Body of pancreas (tissue), 4 donors: ENCODE measurements at regions not wholly inside any gene's neighbourhood (a gene's known extent, or its start where the extent isn't known, plus 50 kb on each side); places are given as distances from the start of the nearest gene placed in this dataset.
"Not testable (repeated sequence)": the region's sequence is repeated elsewhere in the genome, so short reads cannot be mapped to it uniquely, and the experiment has no call there.

Source experiments
- ATAC-seq: fragments of 150-250 bp; one replicate; pipeline ENCODE4 v1.9.1; 2016
- DNase-seq, 4 donors: peaks; one replicate each; pipeline ENCODE4 v3.0.0-alpha.2; 2019
- H3K27ac ChIP-seq, 4 donors: fragments of 200-600 bp; sonication (generic); 1 replicate in 3 of 4; 2 replicates in 1 of 4; pipeline versions ENCODE4 v1.5.1 to v1.6.1; 2016 to 2019; ENCODE audit warnings: mild to moderate bottlenecking in 1 of 4, mixed read lengths in 1 of 4, moderate library complexity in 1 of 4
- H3K27me3 ChIP-seq, 2 donors: fragments of 200-600 bp; sonication (generic); one replicate each; pipeline ENCODE4 v1.6.0; 2016; ENCODE audit warnings: mild to moderate bottlenecking in 1 of 2
- H3K36me3 ChIP-seq, 2 donors: fragments of 200-600 bp; sonication (generic); replicated peaks in 1 of 2; 2 replicates each; pipeline ENCODE4 v1.5.1; 2016; ENCODE audit warnings: low read depth in 2 of 2; ENCODE audit not compliant: insufficient read depth in 1 of 2
- H3K4me1 ChIP-seq: fragments of 200-600 bp; sonication (generic); one replicate; pipeline ENCODE4 v1.6.0; 2016
- H3K4me3 ChIP-seq, 2 donors: fragments of 200-600 bp; sonication (generic); 1 replicate in 1 of 2; 2 replicates in 1 of 2; pipeline ENCODE4 v1.5.1; 2016 to 2019
- H3K9me3 ChIP-seq, 3 donors: fragments of 200-600 bp; sonication (generic); 1 replicate in 2 of 3; 2 replicates in 1 of 3; pipeline ENCODE4 v1.5.1; 2016
- POLR2A ChIP-seq, 3 donors: fragments of 450-650 bp; IDR thresholded peaks; one replicate each; pipeline ENCODE4 v1.6.1; 2016; ENCODE audit warnings: antibody characterized with exemption in 3 of 3, mild to moderate bottlenecking in 2 of 3
- WGBS, 2 donors: methylation state at CpG; one replicate each; pipeline ENCODE4 v1.1.5; 2017; 5-methylcytosine and 5-hydroxymethylcytosine counted together
- intact Hi-C: fragments of 100-400 bp; cut with DNase I; formaldehyde crosslinking; loops from one replicate; pipeline ENCODE4 v1.15.1; 2023
- TF ChIP-seq, protein P1 (sequence below), 7 experiments: fragments of 450-650 bp in 4 of 7; fragments of 200-600 bp in 3 of 7; sonication (generic) in 3 of 7; IDR thresholded peaks; one replicate each; pipeline ENCODE4 v1.5.1; 2016 to 2019; ENCODE audit warnings: antibody characterized with exemption in 7 of 7

DNA sequence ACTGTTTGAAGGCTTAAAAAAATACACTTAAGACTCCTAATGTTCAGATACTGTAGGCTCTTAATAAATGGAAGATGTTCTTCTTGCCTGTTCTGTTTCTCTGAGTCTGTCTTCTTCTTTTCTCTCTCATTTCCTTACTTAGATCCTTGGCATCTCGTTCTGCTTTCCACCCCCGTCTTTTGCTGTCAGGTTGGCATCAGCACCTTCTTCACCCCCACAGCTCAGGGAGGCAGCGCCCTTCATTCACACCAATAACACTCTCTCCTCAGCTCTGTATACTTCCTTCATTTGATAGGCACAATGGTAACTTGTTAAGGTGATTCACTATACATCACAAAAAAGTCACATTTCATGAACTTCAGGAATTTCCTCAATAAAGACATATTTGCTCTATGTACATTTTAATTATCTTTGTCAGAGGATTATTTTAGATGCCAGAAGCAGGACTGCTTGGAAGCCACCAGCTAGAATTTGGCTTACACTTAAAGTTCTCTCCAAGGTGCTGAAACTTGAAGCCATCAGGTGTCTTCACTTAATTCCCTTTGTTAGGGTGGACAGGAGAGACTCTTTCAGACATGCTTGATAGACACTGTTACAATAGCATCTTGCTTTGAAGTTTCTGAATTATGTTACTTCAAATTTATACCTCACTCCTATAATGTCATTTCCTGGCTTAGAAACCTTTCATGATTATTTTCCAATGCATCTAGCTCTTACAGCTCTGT is 670.1 kb upstream of the C16orf82 start:
- Histone ChIP-seq H3K4me3 (no peak overlapping the region), H3K36me3 (no peaks in the 10 kb centered on the region), H3K27ac (no peak overlapping the region), H3K4me1 (no peaks in the 10 kb centered on the region), H3K9me3 (peaks cover 0 to 6% (median 0%) of the 10 kb centered on the region in 3 donors), H3K27me3 (no peaks in the 10 kb centered on the region)
- DNase-seq: no peak
- no peak for ATAC-seq
- WGBS, 2 donors: 29 to 31% methylated on average over 3 of the region's 3 CpGs
- TF ChIP-seq, protein P1, sequence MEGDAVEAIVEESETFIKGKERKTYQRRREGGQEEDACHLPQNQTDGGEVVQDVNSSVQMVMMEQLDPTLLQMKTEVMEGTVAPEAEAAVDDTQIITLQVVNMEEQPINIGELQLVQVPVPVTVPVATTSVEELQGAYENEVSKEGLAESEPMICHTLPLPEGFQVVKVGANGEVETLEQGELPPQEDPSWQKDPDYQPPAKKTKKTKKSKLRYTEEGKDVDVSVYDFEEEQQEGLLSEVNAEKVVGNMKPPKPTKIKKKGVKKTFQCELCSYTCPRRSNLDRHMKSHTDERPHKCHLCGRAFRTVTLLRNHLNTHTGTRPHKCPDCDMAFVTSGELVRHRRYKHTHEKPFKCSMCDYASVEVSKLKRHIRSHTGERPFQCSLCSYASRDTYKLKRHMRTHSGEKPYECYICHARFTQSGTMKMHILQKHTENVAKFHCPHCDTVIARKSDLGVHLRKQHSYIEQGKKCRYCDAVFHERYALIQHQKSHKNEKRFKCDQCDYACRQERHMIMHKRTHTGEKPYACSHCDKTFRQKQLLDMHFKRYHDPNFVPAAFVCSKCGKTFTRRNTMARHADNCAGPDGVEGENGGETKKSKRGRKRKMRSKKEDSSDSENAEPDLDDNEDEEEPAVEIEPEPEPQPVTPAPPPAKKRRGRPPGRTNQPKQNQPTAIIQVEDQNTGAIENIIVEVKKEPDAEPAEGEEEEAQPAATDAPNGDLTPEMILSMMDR (IDR thresholded peaks at IDR 0.05): no peak
- TF ChIP-seq POLR2A (IDR thresholded peaks at IDR 0.05): no peak
- intact Hi-C loops: no loop called here

GRCh38 chr16:26413780-26414179 is 652.9 kb upstream of the C16orf82 start:
- DNase-seq (no peak), ATAC-seq (no peak)
- no peaks in the 10 kb centered on the region for H3K27me3 ChIP-seq
- H3K27ac ChIP-seq: no peak overlapping the region
- H3K4me3 ChIP-seq: no peak overlapping the region
- TF ChIP-seq, protein P1 (IDR thresholded peaks at IDR 0.05): no peak
- WGBS, 2 donors: 28 to 32% methylated on average over 3 of the region's 3 CpGs
- H3K36me3 ChIP-seq: no peaks in the 10 kb centered on the region
- H3K9me3 ChIP-seq: no peaks in the 10 kb centered on the region
- intact Hi-C loops: no loop called here
- no peaks in the 10 kb centered on the region for H3K4me1 ChIP-seq

DNA sequence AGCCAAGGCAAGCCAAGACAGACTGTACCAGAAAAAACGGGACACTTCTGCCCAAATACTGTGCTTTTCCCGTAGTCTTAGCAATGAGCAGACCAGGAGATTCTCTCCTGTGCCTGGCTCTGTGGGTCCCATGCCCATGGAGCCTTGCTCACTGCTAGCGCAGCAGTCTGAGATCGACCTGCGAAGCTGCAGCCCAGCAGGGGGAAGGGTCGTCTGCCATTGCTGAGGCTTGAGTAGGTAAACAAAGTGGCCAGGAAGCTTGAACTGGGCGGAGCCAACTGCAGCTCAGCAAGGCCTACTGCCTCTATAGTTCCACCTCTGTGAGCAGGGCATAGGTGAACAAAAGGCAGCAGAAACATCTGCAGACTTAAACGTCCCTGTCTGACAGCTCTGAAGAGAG is 647.3 kb upstream of the C16orf82 start:
- H3K9me3 ChIP-seq, H3K4me1 ChIP-seq, DNase-seq, H3K27ac ChIP-seq, H3K36me3 ChIP-seq, H3K4me3 ChIP-seq, ATAC-seq, H3K27me3 ChIP-seq, intact Hi-C loops: not testable (repeated sequence)
- WGBS, 2 donors: 31 to 49% methylated on average over 7 to 8 of the region's 8 CpGs

DNA sequence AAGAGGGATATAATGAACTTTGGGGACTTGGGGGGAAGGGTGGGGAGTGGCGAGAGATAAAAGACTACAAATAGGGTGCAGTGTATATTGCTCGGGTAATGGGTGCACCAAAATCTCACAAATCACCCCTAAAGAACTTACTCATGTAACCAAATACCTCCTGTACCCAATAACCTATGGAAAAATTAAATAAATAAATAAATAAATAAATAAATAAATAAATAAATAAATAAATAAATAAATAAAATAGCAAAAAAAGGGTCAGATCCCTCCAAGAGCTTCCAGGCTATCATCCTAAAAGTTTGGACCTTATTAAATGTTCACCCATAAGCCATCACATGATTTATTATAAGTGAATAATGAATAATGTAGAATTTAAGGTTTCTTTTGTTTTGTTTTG is 636.1 kb upstream of the C16orf82 start:
- H3K4me3 ChIP-seq: no peak overlapping the region
- H3K9me3 ChIP-seq: no peaks in the 10 kb centered on the region
- ATAC-seq (no peak), DNase-seq (no peak)
- no peaks in the 10 kb centered on the region for H3K4me1 ChIP-seq
- 39 to 70% methylated on average over 2 of the region's 2 CpGs for WGBS, 2 donors
- H3K36me3 ChIP-seq: no peaks in the 10 kb centered on the region
- TF ChIP-seq POLR2A (IDR thresholded peaks at IDR 0.05): no peak
- TF ChIP-seq, protein P1 (IDR thresholded peaks at IDR 0.05): no peak
- no peak overlapping the region for H3K27ac ChIP-seq
- intact Hi-C loops: no loop called here
- H3K27me3 ChIP-seq: no peaks in the 10 kb centered on the region

GRCh38 chr16:26433807-26434206 is 632.9 kb upstream of the C16orf82 start:
- TF ChIP-seq POLR2A (IDR thresholded peaks at IDR 0.05): no peak
- TF ChIP-seq, protein P1 (IDR thresholded peaks at IDR 0.05): no peak
- no peak for ATAC-seq

More at GRCh38 chr16:26433807-26434206, 632.9 kb upstream of the C16orf82 start:
- Histone ChIP-seq H3K4me3 (no peak overlapping the region), H3K27me3 (no peaks in the 10 kb centered on the region), H3K27ac (no peak overlapping the region), H3K9me3 (no peaks in the 10 kb centered on the region), H3K4me1 (no peaks in the 10 kb centered on the region), H3K36me3 (no peaks in the 10 kb centered on the region)
- 30 to 32% methylated on average over 2 of the region's 2 CpGs for WGBS, 2 donors
- no peak for DNase-seq
- intact Hi-C loops: no loop called here
